Bone marrow (tissue), 2 donors: ENCODE measurements at regions not wholly inside any gene's neighbourhood (a gene's known extent, or its start where the extent isn't known, plus 50 kb on each side); places are given as distances from the start of the nearest gene placed in this dataset.
"Not testable (repeated sequence)": the region's sequence is repeated elsewhere in the genome, so short reads cannot be mapped to it uniquely, and the experiment has no call there.

ENCODE experiments used
- DNase-seq, 2 donors: peaks; one replicate each; lab custom pipeline; 2025; lab: John Stamatoyannopoulos, UW

- no peak for DNase-seq
Observed at GRCh38 chr18:67007085-67007484, 403.2 kb upstream of the CDH19 start.

DNA sequence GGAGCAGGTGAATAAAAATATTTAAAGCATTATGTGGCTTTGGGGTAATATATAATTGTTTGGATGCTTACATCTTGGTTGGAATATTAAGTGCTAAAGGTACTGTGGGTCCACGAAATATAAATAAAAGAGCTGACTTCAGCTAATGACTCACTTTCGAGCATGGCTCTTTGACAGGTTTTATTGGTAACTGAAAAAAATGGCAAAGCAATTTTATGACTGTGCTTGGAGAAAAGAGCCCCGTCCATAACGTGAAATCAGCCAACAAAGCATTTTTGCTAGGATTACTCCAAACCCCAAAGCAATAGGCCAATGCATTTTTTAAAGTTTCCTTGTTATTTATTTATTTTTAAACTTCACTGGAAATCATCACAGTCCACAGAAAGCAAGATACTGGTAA is 397.2 kb upstream of the CDH19 start:
- no peak for DNase-seq

GRCh38 chr18:66999003-66999402 is 395.1 kb upstream of the CDH19 start:
- DNase-seq = no peak

DNA sequence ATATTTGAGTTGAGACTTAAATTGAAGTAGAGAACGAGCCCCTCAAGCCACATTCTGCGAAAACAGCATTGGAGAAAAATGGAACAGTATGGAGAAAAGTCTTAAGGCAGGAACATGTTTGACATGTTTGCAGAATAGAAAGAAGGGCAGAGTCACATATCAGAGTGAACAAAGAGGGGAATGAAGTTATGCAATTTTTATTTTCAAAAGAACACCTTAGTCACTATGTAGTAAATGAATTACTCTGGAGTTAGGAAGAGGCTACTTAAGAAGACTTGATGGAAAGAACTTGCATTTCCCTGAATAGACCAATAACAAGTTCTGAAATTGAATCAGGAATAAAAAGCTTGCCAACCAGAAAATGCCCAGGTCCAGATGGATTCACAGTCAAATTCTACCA is 391.4 kb upstream of the CDH19 start:
- DNase-seq = no peak

DNA sequence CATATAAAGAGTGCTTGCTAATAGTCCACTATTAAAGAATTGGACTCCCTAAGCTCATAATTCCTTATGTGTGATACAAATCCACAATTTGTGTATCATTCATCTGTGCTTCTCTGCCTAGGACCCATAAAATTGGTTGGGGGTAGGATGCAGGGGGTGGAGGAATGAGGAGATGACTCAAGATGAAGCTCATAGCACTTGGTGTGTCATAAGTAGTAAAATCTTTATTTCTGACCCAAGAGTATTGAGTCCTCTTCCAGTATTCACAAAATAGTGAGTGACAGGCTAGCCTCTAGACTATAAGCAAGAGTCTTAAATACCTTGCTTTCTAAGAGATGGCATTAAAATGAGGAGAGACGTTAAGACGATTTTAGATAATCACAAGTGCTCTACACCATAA is 390.9 kb upstream of the CDH19 start:
- no peak for DNase-seq

DNA sequence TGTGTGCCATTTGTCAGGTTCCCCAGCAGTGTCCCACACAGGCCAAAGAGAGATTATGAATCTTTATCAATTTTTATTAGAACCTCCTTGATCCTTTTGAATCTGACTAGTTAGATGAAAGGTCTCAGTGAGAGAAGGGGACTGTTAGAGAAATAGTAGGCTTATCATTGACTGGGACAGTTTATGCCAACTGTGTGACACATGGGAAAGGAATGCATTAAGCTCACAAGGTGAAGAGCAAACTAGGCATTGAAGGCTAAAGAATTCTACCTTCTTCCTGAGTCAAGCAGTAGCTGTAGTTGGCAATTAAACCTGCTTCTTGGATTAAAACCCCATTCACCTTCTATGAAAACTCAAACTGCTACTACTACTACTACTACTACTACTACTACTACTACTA is 389.6 kb upstream of the CDH19 start:
- no peak for DNase-seq

DNA sequence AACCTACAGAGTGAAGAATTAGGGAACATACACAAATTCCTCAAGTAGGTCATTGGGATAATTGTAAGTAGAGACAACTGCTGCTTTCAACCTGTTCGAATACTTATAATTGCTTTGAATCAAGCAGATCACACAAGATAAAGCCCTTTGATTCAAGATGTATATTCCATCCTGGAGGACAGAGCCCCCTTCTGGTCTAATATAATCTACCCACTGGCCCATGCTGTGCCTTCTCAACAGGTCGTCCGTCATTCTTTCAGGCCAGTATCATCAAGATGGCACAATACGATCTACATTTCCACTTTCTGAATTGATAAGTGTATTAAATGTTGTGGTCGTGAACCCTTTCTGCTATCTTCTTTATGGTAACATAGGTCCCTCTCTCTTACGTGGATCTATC is 387.0 kb upstream of the CDH19 start:
- no peak for DNase-seq

DNA sequence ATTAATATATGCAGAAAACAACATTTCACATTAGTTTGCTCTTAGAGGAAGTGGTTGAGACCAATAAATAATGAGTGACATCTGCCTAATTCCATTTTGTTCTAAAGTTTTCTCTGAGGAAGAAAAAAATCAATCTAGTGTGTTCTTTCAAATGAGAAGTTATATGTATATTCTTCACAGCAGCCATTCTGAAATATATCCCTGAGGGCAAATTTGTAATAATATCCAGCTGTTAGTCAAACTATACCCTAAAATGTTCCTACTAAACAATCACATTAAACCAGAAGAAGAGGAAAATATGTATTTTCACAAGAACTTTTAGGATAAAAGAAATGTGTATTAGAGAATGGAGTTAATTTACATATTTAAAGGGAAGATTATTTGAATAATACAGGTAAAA is 375.1 kb upstream of the CDH19 start:
- DNase-seq = no peak

DNA sequence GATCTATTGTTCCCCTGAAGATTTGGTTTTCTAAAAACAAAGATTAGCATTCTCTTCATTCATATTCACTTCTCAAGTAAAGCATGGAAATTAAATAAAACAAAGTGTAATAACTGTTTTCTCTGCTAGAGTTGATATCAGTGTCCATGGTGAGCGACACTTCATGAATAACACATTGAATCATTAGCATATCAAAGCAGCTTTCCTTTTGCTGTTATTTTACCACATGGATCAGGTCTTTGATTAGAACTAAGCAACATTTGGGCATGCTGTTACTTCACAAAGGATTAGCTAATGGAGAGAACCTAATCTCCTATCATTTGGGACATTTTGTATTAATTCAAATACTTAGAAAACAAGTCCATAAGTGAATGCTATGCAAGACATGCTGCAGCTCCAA is 368.8 kb upstream of the CDH19 start:
- DNase-seq = no peak

GRCh38 chr18:66971960-66972359 is 368.1 kb upstream of the CDH19 start:
- DNase-seq = no peak

DNA sequence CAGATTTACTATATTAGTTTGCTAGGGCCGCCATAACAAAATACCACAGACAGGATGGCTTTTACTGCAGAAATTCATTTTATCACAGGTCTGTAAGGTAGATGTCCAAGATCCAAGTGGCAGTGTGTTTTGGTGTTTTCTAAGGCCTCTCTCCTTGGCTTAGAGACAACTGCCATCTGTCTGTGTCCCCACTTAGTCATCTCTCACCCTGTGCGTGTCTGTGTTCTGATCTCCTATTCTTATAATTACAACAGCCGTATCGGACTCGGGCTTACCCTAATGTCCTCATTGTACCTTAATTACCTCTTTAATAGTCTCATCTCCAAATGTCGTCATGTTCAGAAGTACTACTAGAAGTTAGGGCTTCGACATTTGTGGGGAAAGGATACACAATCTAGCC is 362.3 kb upstream of the CDH19 start:
- DNase-seq = no peak

DNA sequence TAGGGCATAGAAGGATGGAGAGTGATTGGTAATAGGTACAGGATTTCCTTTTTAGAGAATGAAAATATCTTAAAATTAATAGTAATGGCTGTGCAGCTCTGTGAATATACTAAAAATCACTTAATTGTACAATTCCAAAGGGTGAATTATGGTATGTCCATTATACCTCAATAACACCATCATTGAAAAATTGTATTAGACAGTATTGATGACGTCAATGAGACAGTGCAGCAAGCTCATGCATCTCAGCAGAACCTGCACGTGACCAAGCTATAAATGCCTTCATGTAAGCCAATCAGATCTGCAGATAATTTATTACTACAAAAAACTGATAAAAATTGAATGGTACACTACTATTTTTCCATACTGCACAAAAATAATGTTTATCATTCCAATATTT is 354.4 kb upstream of the CDH19 start:
- no peak for DNase-seq

DNA sequence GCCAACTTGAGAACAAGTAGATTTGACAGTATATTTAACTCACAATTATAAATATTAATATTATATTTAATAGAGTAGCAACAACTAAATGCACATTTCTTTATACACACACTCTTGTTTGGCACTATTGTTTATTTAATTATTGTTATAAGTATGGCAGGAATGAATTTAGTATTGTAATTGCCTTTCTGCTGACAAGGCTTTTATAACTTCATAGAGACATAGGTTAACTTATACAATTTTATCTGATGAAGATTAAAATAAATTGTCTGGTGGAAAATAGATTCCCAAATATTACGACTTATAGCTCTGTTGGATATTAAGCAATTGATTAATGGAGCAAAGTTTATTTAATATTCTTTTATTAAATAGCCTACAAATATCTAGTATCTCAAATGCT is 347.9 kb upstream of the CDH19 start:
- DNase-seq = no peak

GRCh38 chr18:66949419-66949818 is 345.5 kb upstream of the CDH19 start:
- no peak for DNase-seq

DNA sequence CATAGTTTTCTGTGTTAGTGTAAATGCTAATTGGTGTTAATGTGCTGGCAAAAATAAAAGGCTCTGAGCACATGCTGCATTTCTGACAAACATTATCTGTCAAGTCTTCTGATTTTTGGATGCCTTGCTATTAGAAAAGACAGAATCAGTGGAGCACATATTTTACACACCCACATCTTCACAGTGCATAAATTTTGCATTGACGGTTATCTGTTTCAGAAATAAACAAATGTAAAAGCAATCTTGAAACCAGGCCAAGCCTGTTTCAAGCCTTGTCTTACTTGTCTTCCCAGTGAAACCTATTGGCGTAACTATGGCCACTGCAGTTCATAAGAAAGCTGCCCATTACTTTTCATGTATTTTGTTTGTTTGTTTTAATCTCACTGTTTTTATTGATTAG is 333.7 kb upstream of the CDH19 start:
- no peak for DNase-seq

- DNase-seq = no peak
Observed at GRCh38 chr18:66931010-66931409, 327.1 kb upstream of the CDH19 start.

DNA sequence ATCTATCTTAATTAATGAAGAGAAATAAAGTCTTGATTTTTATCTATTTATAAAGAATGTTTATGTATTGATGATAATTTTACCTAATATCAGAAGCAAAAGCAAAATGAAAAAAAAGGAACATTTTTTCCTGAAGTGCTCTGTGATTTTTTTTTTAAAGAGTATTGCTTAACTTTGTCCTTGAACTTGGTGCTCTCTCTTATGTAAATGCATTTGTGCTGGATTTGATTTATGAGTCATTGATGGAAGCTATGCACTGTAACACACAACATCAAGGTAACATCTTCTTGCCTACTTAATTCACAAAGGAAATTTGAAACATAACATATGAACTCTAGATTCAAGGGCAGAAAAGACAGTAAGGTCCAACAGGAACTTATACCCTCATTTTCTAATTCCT is 312.9 kb upstream of the CDH19 start:
- DNase-seq = no peak

DNA sequence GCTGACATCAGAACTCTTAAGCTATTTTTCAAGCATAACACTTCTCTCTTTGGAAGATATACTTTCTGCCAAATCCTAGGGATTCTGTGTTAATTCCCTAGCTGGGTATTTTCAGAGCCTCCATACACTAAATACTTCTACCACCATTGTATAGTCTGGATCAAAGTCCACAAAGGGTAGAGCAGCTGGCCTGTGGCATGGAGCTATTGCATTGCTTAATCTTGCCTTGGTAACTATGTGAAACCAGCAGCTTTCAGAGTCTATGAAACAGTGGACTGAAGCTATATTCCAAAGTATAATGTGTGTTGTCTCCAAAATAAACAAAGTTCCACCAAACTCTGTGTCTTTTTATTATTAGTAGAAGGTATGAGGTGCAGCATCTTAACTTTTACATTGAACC is 296.9 kb upstream of the CDH19 start:
- DNase-seq = no peak

DNA sequence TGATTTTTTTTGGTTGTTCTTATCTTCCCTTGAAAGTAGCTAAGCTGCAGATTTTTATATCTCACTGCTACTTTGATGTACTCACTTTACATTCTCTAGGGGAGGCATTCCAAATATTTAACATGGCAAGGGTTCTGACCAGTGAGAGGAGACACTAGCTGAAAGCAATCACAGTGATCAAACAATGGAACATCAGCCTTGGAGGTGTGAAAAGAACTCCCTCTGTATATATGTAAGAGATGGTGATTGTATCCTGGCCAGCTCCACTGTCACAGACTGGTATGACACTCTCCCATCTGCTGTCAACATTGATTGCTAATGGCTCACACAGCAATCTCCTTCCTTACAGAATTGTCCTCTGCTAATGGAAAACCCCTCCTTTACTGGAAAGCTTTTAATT is 291.7 kb upstream of the CDH19 start:
- DNase-seq = no peak

DNA sequence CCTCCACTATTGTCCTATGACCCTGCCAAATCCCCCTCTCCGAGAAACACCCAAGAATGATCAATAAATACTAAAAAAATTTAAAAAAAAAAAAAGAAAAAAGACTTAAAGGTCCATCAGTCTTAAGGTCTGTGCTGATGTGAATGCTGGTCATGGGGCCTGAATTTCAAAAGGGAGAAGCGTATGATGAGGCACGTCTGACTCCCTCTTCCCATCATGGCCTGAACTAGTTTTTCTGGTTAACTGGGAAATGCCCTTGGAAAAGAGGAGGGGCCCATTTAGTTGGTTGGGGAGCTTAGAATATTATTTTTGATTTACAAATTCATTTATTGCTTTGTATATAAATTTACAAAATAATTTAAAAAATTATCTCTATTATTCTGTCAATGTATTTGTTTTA is 291.0 kb upstream of the CDH19 start:
- DNase-seq = no peak

DNA sequence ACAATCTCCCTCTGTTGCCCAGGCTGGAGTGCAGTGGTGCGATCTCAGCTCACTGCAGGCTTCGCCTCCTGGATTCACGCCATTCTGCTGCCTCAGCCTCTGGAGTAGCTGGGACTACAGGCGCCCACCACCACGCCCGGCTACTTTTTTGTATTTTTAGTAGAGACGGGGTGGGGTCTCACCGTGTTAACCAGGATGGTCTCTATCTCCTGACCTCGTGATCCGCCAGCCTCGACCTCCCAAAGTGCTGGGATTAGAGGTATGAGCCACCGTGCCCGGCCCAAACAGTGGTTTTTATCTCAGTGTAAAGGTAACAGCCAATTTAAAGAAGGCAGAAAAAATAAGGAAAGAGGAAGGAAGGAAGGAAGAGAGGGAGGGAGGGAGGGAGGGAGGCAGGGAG is 288.5 kb upstream of the CDH19 start:
- DNase-seq = not testable (repeated sequence)

GRCh38 chr18:66874812-66875474 is 271.1 kb upstream of the CDH19 start:
- no peak for DNase-seq

GRCh38 chr18:66874375-66874774 is 270.5 kb upstream of the CDH19 start:
- DNase-seq = no peak

GRCh38 chr18:66873899-66874298 is 270.0 kb upstream of the CDH19 start:
- no peak for DNase-seq

GRCh38 chr18:66872277-66872676 is 268.4 kb upstream of the CDH19 start:
- no peak for DNase-seq
